ENCODE measurements at regions not wholly inside any gene's neighbourhood (a gene's known extent, or its start where the extent isn't known, plus 50 kb on each side); places are given as distances from the start of the nearest gene placed in this dataset.
A peak's percentile ranks its signal among the peaks of the same experiment; 100 is the strongest.

- Histone ChIP-seq H4K20me1 (ENCODE audit: control insufficient read depth, extremely low read depth, insufficient read depth, low read length) (no peaks in the 10 kb centered on the region), H3K4me3 (replicated peaks in 1 of 4; ENCODE audit: control extremely low read depth in 1 of 4, insufficient read depth in 1 of 4, low read depth in 3 of 4, low read length in 4 of 4) (no peak overlapping the region), H3K4me1 (ENCODE audit: control insufficient read depth, extremely low read depth, insufficient read depth, low read length) (no peaks in the 10 kb centered on the region), H2AFZ (ENCODE audit: low read length) (no peak overlapping the region), H3K9me3 (ENCODE audit: control insufficient read depth, insufficient read depth, low read depth, low read length) (no peaks in the 10 kb centered on the region), H3K27me3 (ENCODE audit: control insufficient read depth, insufficient read depth, low read length) (no peaks in the 10 kb centered on the region), H3K79me2 (ENCODE audit: control insufficient read depth, insufficient read depth, low read length) (no peaks in the 10 kb centered on the region), H3K27ac (ENCODE audit: insufficient read depth, low read length) (no peak overlapping the region), H3K36me3 (ENCODE audit: control insufficient read depth, insufficient read depth, low read length) (no peaks in the 10 kb centered on the region), H3K4me2 (ENCODE audit: extremely low read depth, insufficient read depth, low read length) (no peak overlapping the region), H3K9ac (ENCODE audit: insufficient read depth, low read length) (no peak overlapping the region)
- TF ChIP-seq EZH2 (IDR thresholded peaks at IDR 0.05; ENCODE audit: low read length, missing control alignments), result no peak
- TF ChIP-seq, protein P1, sequence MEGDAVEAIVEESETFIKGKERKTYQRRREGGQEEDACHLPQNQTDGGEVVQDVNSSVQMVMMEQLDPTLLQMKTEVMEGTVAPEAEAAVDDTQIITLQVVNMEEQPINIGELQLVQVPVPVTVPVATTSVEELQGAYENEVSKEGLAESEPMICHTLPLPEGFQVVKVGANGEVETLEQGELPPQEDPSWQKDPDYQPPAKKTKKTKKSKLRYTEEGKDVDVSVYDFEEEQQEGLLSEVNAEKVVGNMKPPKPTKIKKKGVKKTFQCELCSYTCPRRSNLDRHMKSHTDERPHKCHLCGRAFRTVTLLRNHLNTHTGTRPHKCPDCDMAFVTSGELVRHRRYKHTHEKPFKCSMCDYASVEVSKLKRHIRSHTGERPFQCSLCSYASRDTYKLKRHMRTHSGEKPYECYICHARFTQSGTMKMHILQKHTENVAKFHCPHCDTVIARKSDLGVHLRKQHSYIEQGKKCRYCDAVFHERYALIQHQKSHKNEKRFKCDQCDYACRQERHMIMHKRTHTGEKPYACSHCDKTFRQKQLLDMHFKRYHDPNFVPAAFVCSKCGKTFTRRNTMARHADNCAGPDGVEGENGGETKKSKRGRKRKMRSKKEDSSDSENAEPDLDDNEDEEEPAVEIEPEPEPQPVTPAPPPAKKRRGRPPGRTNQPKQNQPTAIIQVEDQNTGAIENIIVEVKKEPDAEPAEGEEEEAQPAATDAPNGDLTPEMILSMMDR (conservative IDR thresholded peaks at IDR 0.05 in 1 of 2, IDR thresholded peaks at IDR 0.05 in 1 of 2; ENCODE audit: low read depth in 1 of 2, low read length in 2 of 2), result no peak
- DNase-seq (ENCODE audit: low read depth in 2 of 2), result no peak
Observed at GRCh38 chr6:126643352-126643751, 303.4 kb downstream of the CENPW start.

DNA sequence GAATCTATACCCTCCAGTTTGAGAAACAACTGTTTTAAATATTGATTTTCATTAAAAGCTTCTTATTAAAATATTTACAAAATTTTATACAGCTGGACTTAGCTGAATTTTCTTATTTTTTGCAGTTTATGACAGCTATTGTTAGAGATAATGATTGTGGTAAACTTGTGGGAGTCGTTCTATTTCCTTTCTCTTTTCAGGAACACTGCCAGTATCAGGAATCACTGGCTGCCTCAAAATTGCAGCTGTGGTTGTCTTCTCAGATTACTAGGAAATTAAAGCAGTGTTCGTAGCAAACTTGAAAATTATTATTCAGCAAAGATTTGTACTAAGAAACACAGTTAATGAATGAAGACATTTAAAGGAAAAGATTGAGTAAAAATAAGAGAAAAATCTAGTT lies 311.0 kb downstream of the CENPW start:
- TF ChIP-seq EZH2 (IDR thresholded peaks at IDR 0.05; ENCODE audit: low read length, missing control alignments), result no peak
- TF ChIP-seq, protein P1 (conservative IDR thresholded peaks at IDR 0.05 in 1 of 2, IDR thresholded peaks at IDR 0.05 in 1 of 2; ENCODE audit: low read depth in 1 of 2, low read length in 2 of 2), result no peak
- peak; percentile 45 to 46 for DNase-seq (ENCODE audit: low read depth in 2 of 2)

GRCh38 chr6:126657561-126658175 lies 317.8 kb downstream of the CENPW start:
- H3K9me3 ChIP-seq (ENCODE audit: control insufficient read depth, insufficient read depth, low read depth, low read length), result no peaks in the 10 kb centered on the region
- TF ChIP-seq, protein P1 (conservative IDR thresholded peaks at IDR 0.05 in 1 of 2, IDR thresholded peaks at IDR 0.05 in 1 of 2; ENCODE audit: low read depth in 1 of 2, low read length in 2 of 2), result peak; percentile 71 to 72
- TF ChIP-seq EZH2 (IDR thresholded peaks at IDR 0.05; ENCODE audit: low read length, missing control alignments), result no peak
- DNase-seq (ENCODE audit: low read depth in 2 of 2), result peak; percentile 27 to 68
- H3K9ac ChIP-seq (ENCODE audit: insufficient read depth, low read length), result no peak overlapping the region
- no peaks in the 10 kb centered on the region for H3K27me3 ChIP-seq (ENCODE audit: control insufficient read depth, insufficient read depth, low read length)
- H3K4me1 ChIP-seq (ENCODE audit: control insufficient read depth, extremely low read depth, insufficient read depth, low read length), result peaks cover 17% of the 10 kb centered on the region
- H3K79me2 ChIP-seq (ENCODE audit: control insufficient read depth, insufficient read depth, low read length), result no peaks in the 10 kb centered on the region
- no peak overlapping the region for H2AFZ ChIP-seq (ENCODE audit: low read length)
- H3K4me3 ChIP-seq (replicated peaks in 1 of 4; ENCODE audit: control extremely low read depth in 1 of 4, insufficient read depth in 1 of 4, low read depth in 3 of 4, low read length in 4 of 4), result no peak overlapping the region
- no peak overlapping the region for H3K4me2 ChIP-seq (ENCODE audit: extremely low read depth, insufficient read depth, low read length)
- H3K27ac ChIP-seq (ENCODE audit: insufficient read depth, low read length), result no peak overlapping the region
- no peaks in the 10 kb centered on the region for H3K36me3 ChIP-seq (ENCODE audit: control insufficient read depth, insufficient read depth, low read length)
- no peaks in the 10 kb centered on the region for H4K20me1 ChIP-seq (ENCODE audit: control insufficient read depth, extremely low read depth, insufficient read depth, low read length)

More for the DNA sequence above, 311.0 kb downstream of the CENPW start:
- Histone ChIP-seq H3K9ac (ENCODE audit: insufficient read depth, low read length) (no peak overlapping the region), H3K36me3 (ENCODE audit: control insufficient read depth, insufficient read depth, low read length) (no peaks in the 10 kb centered on the region), H3K27me3 (ENCODE audit: control insufficient read depth, insufficient read depth, low read length) (no peaks in the 10 kb centered on the region), H3K79me2 (ENCODE audit: control insufficient read depth, insufficient read depth, low read length) (no peaks in the 10 kb centered on the region), H2AFZ (ENCODE audit: low read length) (no peak overlapping the region), H3K9me3 (ENCODE audit: control insufficient read depth, insufficient read depth, low read depth, low read length) (no peaks in the 10 kb centered on the region), H4K20me1 (ENCODE audit: control insufficient read depth, extremely low read depth, insufficient read depth, low read length) (no peaks in the 10 kb centered on the region), H3K4me2 (ENCODE audit: extremely low read depth, insufficient read depth, low read length) (no peak overlapping the region), H3K27ac (ENCODE audit: insufficient read depth, low read length) (no peak overlapping the region), H3K4me3 (replicated peaks in 1 of 4; ENCODE audit: control extremely low read depth in 1 of 4, insufficient read depth in 1 of 4, low read depth in 3 of 4, low read length in 4 of 4) (no peak overlapping the region), H3K4me1 (ENCODE audit: control insufficient read depth, extremely low read depth, insufficient read depth, low read length) (no peaks in the 10 kb centered on the region)
